GM12864 (cell line): ENCODE measurements at regions not wholly inside any gene's neighbourhood (a gene's known extent, or its start where the extent isn't known, plus 50 kb on each side); places are given as distances from the start of the nearest gene placed in this dataset.

Source experiments
- DNase-seq: peaks from one replicate; pipeline ENCODE4 v3.0.0-alpha.2; 2011; ENCODE audit warnings: low read depth
- H3K4me3 ChIP-seq: 2 replicates; pipeline ENCODE4 v1.5.1; 2011; ENCODE audit warnings: mild to moderate bottlenecking, low read depth, low read length, control low read depth
- TF ChIP-seq, protein P1 (sequence below): IDR thresholded peaks from 2 replicates; pipeline ENCODE4 v1.5.1; 2011; ENCODE audit warnings: low read depth, mild to moderate bottlenecking, moderate library complexity, low read length, control low read depth, inconsistent platforms; ENCODE audit errors: missing control alignments

DNA sequence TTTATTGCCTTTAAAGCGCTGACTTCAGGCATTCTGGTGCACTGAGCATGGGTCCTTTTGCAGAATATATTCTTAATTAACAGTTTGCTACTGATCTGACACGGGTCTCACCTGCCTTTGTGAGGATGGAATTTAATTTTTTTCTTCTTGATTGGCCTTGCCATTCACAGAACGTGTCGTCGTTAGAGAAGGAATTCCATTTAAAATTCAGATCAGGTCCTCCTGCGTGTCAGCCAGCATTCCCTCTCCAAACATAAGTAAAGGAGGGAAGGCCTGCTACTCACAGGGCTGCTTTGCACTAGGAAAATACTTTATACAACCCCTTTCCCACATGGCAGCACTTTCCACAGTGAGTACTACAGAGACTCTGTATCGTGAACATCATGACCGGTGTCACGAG lies 492.7 kb downstream of the NTRK3 start:
- TF ChIP-seq, protein P1, sequence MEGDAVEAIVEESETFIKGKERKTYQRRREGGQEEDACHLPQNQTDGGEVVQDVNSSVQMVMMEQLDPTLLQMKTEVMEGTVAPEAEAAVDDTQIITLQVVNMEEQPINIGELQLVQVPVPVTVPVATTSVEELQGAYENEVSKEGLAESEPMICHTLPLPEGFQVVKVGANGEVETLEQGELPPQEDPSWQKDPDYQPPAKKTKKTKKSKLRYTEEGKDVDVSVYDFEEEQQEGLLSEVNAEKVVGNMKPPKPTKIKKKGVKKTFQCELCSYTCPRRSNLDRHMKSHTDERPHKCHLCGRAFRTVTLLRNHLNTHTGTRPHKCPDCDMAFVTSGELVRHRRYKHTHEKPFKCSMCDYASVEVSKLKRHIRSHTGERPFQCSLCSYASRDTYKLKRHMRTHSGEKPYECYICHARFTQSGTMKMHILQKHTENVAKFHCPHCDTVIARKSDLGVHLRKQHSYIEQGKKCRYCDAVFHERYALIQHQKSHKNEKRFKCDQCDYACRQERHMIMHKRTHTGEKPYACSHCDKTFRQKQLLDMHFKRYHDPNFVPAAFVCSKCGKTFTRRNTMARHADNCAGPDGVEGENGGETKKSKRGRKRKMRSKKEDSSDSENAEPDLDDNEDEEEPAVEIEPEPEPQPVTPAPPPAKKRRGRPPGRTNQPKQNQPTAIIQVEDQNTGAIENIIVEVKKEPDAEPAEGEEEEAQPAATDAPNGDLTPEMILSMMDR: no peak
- H3K4me3 ChIP-seq: no peak overlapping the region
- DNase-seq: no peak

DNA sequence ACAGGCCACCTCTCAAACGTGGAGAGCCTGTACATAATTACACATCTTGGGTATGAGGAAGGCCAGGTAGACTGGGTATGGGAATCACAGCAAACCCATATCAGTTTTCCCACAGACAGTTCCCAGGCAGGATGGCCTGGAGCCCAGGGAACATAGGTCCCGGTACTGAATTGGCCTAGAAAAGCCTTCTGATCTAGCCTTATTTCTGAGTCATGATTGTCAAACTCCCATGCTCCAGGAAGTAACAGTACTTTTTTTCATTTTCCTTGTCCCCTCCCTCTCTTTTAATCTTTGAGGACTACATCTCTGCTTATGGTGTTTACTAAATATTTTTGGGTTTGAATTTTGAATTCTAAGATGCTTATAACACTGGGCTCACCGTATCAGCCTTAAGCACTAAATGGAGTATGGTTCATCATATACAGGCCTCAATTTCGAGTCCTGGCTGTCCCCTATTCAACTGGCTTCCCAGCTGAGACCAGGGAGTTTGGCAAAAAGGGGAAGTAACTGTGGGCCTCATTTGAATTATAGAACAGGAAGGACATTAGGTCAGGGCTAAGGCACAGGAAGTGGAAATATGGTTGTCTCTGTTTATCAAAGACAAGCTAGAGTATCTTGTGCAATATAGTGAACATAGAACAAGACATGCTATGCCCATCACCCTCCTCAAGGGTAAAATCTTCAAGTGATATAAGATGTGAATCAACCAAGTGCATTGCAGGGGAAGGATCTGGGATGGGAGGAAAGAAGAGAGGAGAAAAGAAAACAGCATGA lies 494.6 kb downstream of the NTRK3 start:
- H3K4me3 ChIP-seq: no peak overlapping the region
- TF ChIP-seq, protein P1: no peak
- DNase-seq: no peak

DNA sequence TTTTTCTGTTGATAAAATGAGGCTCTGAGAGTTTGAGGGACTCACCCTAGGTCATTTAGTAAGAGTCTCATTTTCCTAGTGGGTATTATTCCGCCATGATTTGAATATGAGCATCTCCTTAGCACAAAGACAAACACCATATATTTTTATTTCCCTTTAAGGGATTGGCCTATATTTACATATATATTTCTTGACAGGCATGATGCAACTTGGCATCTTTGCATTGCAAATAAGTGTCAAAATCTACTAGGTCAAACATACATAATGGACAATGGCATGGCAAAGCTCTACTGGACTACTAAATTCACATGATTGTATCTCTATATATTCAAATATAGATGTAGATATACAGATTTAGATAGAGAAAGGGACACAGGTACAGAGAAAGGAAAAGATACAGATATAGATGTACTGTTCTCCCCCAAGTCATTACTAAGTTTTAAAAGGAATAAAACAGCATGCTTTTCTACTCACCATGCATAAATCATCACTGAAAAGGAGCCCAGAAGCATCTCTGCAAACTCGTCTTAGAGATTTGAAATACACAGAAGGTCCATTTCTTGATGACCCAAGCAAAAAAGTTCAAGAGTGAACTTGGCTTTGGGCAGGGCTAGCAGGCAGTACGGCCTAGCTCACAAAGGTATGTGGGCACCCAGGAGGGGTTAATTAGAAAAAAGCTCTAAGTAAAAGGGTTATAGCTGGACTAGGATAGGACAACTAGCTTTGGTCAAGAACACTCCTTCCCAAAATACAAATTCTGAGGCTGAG lies 495.8 kb downstream of the NTRK3 start:
- TF ChIP-seq, protein P1: no peak
- no peak for DNase-seq
- no peak overlapping the region for H3K4me3 ChIP-seq

DNA sequence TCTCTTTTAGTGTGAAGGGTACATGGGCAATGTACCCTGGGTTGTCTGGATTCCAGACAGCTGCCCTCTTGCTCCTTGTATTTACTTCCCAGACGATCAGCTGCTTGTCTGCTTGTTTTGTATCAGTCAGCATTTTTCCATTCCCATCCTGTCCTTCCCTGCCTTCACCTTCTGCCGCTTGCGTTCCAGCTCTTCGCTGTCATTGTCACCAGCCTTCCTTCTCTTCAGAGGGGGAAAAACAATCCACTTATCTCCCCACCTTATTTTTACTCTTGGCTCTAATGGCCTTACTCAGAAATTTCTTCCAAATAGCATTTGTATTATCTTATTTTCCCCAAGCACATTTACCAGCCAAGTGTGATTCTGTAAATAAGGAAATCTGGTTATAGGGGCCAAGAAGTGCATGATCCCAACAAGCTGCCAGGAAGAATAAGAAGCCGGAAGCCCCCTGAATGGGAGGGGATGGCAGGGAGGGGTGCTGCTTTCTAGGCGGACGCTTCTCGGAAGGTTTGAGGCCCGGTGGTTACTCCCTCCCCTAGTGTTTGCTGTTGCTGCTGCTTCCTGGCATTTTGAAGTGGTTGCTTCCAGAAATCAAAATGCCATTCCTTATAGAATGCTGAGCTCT lies 497.6 kb downstream of the NTRK3 start:
- TF ChIP-seq, protein P1: no peak
- no peak overlapping the region for H3K4me3 ChIP-seq
- DNase-seq: no peak

DNA sequence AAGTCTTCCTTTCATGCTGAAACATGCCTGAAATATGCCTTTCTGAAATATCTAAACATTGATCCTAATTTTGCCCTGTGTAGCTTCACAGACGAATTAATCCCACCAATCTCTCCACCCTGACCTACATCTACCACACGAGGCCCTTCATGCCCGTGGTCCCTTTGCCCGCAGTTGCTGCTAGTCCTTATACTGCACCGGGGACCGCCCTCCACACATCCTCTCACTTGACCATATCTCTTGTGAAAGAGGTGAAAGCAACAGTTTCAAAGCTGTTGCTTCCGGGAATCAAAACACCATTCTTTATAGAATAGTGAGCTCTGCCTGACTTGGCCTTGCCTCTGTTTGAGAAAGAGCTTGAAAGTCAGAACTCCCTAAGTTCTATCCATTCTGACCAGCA lies 499.5 kb downstream of the NTRK3 start:
- TF ChIP-seq, protein P1: no peak
- H3K4me3 ChIP-seq: no peak overlapping the region
- DNase-seq: no peak

DNA sequence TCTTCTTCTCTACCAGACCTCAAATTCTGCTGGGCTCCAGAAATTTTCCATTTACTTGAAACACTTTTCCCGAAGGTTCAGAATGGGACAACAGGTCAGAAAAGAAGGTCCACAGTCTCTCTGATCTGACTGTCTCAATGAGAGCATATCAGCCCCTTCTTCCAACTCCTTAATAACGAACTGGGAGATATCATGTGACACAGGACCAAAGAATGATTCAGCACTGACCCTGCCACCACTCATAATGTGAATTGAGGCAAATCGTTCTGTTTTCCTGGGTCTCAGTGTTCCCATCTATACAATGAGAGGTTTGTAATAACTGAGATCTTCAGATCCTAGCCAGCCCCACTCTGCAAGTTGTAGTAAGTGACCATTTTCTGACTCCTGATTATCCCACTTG lies 500.5 kb downstream of the NTRK3 start:
- DNase-seq: no peak
- TF ChIP-seq, protein P1: no peak
- H3K4me3 ChIP-seq: no peak overlapping the region
